NCI-H1436 treated with DMSO at 0.1 percent for 48 hours (cell line): ENCODE measurements at regions not wholly inside any gene's neighbourhood (a gene's known extent, or its start where the extent isn't known, plus 50 kb on each side); places are given as distances from the start of the nearest gene placed in this dataset.

Source experiments
- DNase-seq: peaks from one replicate; lab custom pipeline; 2025; lab: John Stamatoyannopoulos, UW

DNA sequence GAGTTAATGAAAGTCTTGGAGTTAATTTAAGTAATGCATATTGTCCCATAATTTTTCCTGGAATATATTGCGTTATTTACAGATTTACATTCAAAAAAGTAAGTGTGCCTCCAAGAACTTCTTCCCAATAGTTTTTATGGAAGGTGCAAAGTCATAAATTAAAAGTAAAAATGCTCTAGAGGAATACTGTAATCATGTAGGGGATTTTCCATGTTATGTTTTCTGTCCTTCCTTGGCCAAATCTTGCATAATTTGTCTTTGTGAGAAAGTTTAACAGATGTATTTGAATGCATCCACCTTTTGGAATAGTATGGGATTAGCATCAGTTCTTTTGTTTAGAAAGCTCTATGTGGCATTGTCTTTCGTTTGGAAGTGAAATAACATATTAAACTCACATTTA lies 144.1 kb upstream of the GIMD1 start:
- DNase-seq = no peak

- no peak for DNase-seq
Measured at GRCh38 chr4:106507440-106507839, 138.9 kb upstream of the GIMD1 start.

DNA sequence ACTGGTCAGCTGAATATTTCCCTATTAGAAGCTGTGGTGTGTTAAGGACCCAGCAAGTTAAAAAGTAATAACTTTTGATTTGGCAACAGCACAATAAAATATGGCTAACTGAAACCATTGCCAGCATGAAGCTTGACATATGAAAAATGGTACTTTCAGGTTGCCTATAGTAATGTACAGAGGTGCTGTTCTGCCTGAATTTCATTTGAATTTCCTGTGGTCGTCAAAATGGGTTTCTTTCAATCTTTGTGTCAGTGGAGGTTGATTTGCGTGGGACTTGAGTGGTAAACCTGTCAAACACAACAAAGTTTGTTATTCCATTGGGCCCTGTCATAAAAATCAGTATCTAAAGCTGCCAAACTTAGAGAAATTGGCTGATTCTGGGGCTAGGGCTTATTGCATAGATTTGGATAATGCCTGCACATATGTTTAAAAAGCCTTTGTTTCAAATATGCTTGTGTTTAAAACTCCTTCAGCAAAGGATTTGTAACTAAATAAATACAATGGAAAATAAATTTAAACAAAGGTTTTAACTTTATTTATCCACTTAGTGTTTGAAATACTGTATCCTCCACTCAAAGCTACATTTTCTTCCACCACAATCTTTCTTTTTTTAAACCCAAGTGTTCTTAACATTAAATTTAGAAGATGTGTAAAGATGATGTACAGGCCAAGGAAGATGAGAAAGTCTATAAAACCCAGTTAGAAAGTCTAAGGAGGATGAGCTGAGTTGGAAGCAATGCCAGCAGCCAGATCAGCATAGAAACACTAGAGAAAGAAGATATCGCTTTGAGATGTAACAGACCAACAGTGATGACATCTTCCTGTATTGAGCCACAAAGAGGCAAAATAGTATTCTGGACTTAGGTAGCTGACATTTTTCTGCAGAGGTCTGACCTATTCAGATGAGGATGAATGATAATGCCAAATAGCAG lies 134.8 kb upstream of the GIMD1 start:
- no peak for DNase-seq

GRCh38 chr4:106502106-106502699 lies 133.6 kb upstream of the GIMD1 start:
- peak; percentile 19 for DNase-seq

DNA sequence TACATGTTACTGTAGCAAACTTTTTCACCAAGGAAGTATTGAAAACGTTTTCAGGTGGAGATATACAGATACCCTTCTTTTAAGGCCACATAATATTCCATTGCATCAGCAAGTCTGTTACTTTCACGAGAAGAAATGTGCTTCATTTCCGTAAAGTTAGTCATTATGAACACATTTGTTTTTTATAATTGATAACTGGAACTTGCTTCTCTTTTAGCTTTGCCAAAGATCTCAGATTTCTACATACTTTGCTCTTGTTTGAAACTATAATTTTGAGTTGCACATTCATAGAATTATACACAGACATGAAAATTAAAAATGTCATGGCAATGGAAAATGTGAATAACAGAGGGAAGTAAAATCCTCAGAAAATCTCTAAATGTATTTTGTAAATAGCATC lies 128.7 kb upstream of the GIMD1 start:
- DNase-seq = no peak

GRCh38 chr4:106496061-106496460 lies 127.5 kb upstream of the GIMD1 start:
- DNase-seq = no peak

GRCh38 chr4:106495476-106495875 lies 126.9 kb upstream of the GIMD1 start:
- DNase-seq = no peak

- DNase-seq = no peak
Measured at GRCh38 chr4:106494066-106494465, 125.5 kb upstream of the GIMD1 start.

DNA sequence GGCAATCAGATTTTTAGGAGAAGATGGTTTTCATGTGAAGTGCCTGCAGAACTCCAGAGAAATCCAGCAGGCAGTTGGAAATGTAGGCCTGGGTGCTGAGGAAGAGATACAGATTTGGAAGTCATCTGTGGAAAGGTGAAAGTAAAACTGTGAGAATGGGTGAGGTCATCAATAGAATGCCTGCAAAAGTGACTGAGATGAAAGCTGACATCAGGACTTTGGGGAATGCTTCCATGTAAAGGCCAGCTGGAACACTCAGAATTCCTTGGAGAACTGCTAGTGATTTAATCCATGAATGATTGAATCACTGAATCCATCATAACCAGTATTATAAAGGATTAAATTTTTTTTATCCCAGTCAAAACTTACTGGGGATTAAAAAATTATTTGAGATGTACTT lies 124.5 kb upstream of the GIMD1 start:
- DNase-seq = no peak

- no peak for DNase-seq
Measured at GRCh38 chr4:106486533-106486932, 118.0 kb upstream of the GIMD1 start.

- DNase-seq = no peak
Measured at GRCh38 chr4:106481801-106482200, 113.2 kb upstream of the GIMD1 start.

GRCh38 chr4:106478152-106478551 lies 109.6 kb upstream of the GIMD1 start:
- DNase-seq = no peak

DNA sequence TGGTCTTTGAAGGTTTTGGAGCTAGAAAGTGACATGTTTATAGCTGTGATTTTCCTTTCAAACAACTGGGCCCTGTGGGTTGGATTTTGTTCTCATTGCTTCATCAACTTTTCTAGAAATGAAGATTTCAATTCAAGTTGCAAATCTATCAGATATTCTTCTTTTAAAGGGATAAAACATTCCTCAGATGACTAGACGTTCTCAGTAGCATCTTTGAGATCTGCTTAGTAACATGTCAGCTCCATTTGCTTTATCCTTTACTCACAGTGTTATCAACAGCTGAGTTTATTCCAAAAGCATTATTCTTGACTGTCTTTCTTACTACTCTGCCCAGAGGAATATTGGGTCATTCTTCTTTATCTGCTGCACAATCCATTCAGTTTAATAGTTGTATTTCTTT lies 108.2 kb upstream of the GIMD1 start:
- DNase-seq = no peak

DNA sequence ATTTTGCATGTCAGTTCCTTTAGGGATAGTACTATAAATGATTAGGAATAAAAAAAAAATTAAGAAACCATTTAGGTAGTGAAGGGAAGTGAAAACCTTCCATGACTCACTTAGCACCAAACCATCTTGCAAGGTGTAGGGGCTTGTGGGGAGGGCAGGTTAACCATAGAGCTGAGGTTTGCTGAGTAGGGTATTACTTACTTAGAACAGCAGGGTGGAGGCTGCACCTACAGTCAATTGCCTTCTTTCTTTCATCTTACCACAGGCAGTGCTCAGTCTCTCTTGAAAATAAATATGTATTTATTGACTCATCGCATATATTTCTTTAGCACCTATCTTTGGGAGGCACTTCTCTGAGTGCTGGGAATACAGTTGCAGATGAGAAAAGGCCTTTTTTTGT lies 104.9 kb upstream of the GIMD1 start:
- DNase-seq = no peak

- DNase-seq = no peak
Measured at GRCh38 chr4:106471151-106471550, 102.6 kb upstream of the GIMD1 start.

GRCh38 chr4:106463622-106464021 lies 95.0 kb upstream of the GIMD1 start:
- DNase-seq = no peak

DNA sequence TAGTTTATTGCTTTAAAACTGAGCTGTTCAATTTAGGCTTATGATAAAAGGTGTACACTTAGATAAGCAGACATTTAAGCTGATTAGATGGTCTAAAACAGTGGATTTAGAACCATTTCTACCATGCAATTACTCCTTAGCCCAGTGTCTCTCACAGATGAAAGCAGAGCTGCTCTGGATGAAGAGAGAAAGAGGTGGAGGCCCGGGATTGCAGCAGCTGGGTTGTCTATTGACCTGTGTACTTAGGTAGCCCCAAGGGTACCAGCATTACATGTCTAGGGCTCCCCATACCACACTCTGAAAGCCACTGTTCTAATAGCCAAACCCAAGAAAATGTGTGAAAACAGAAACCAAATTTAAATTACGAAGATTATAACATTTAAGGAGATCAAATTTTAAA lies 86.0 kb upstream of the GIMD1 start:
- DNase-seq = no peak

DNA sequence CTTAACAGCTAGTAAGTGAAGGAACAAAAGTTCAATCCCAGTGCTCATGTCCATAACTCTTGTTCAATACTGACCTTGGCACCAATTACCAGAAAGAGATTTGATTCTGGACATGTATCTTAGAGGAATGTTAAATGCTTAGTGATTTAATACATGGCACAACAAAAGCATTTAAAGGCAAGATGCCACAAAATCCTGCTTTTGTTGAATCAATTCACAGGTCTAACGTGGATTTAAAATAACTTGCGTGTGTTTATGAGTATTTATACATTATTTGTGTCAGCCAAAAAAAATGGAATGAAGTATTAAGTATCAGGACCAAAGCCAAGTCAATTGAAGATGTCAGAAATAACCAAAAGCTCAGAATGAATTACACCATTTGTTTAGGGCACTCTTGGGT lies 85.4 kb upstream of the GIMD1 start:
- DNase-seq = no peak

- DNase-seq = no peak
Measured at GRCh38 chr4:106451091-106451490, 82.5 kb upstream of the GIMD1 start.

DNA sequence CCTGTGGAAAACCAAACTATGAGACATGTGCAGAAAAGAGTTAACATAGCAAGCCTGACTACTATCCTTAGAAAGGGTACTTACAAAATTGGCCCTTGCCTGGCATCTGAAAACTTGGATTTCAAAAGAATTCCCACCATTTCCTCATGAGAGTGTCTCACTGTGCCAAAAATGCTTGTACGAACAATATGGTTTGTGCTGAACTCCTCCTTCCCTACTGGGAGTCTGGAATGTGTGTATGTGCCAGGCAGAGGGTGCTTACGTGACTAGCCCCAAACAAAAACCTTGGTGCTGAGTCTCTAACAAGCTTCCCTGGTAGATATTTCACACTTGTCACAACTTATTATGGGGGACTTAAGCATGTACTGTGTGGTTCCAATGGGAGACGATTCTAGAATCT lies 81.7 kb upstream of the GIMD1 start:
- DNase-seq = no peak

DNA sequence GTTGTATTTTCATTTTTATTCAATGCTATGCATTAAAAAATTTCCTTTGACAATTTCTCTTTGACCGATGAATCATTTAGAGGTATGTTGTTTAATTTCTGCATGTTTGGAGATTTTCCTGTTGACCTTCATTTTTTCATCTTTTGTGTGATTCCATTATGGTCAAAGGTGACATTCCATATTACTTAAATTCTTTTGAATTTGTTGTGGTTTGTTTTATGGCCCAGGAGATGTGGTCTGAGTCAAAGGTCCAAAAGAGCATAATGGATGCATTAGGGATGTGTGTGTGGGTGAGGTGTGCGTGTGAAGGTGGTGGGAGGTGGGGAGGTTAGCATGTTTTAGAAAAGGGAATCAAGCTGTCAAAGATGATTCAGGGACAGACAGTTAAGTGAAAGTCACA lies 76.0 kb upstream of the GIMD1 start:
- no peak for DNase-seq

- no peak for DNase-seq
Measured at GRCh38 chr4:106430797-106431196, 62.2 kb upstream of the GIMD1 start.

DNA sequence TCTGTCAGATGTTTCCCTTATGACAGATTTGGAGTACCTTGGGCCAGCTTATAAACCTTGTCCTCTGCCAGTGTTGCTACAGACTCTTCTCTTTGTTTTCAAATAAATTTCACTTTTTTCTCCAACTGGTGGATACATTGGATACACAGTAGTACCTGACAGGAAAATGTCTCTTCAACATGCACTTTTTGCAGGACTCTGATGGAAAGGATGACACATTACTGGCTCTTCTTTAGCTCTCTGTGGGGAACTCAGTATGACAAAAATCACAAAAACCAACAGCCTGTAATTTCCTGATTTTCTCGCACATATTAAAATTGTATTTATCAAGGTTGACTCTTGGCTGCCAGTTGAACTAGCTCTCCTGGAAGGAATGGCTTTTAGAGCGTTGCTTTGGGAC lies 61.3 kb upstream of the GIMD1 start:
- no peak for DNase-seq

GRCh38 chr4:106426069-106426468 lies 57.5 kb upstream of the GIMD1 start:
- DNase-seq = no peak
